Loucy (cell line): ENCODE measurements at regions not wholly inside any gene's neighbourhood (a gene's known extent, or its start where the extent isn't known, plus 50 kb on each side); places are given as distances from the start of the nearest gene placed in this dataset.

Experiments used
- H2AFZ ChIP-seq: fragments of 200-600 bp; sonication (generic); 2 replicates; pipeline ENCODE4 v1.6.0; 2016; ENCODE audit warnings: antibody characterized with exemption, mild to moderate bottlenecking, low read length, moderate library complexity
- H3F3A ChIP-seq: fragments of 200-600 bp; 2 replicates; pipeline ENCODE4 v1.6.0; 2016; ENCODE audit warnings: antibody characterized with exemption, low read depth, mild to moderate bottlenecking
- H3K27me3 ChIP-seq: fragments of 200-600 bp; sonication (generic); 2 replicates; pipeline ENCODE4 v1.6.1; 2014; ENCODE audit warnings: low read length, mild to moderate bottlenecking; ENCODE audit not compliant: insufficient read depth, poor library complexity, severe bottlenecking
- H3K36me3 ChIP-seq: fragments of 200-600 bp; sonication (generic); 2 replicates; pipeline ENCODE4 v1.6.1; 2016; ENCODE audit warnings: low read length; ENCODE audit not compliant: insufficient read depth
- H3K4me1 ChIP-seq: fragments of 200-600 bp; sonication (generic); 2 replicates; pipeline ENCODE4 v1.5.1; 2014; ENCODE audit warnings: low read length, mild to moderate bottlenecking; ENCODE audit not compliant: insufficient read depth, poor library complexity, severe bottlenecking
- H3K4me2 ChIP-seq: fragments of 200-600 bp; sonication (generic); 2 replicates; pipeline ENCODE4 v1.6.0; 2014; ENCODE audit warnings: antibody characterized with exemption, low read length, low read depth, mild to moderate bottlenecking; ENCODE audit not compliant: poor library complexity, severe bottlenecking
- H3K4me3 ChIP-seq: fragments of 200-600 bp; sonication (generic); 2 replicates; pipeline ENCODE4 v1.5.1; 2014; ENCODE audit warnings: low read length, mild to moderate bottlenecking, mixed read lengths; ENCODE audit not compliant: poor library complexity, severe bottlenecking
- H3K79me2 ChIP-seq: fragments of 200-600 bp; sonication (generic); 2 replicates; pipeline ENCODE4 v1.6.1; 2014; ENCODE audit warnings: low read length; ENCODE audit not compliant: insufficient read depth
- H3K9ac ChIP-seq: fragments of 200-600 bp; sonication (generic); 2 replicates; pipeline ENCODE4 v1.6.0; 2014; ENCODE audit warnings: mild to moderate bottlenecking, low read depth, low read length, moderate library complexity; ENCODE audit not compliant: poor library complexity, severe bottlenecking
- H3K9me2 ChIP-seq: fragments of 200-600 bp; sonication (generic); replicated peaks from 2 replicates; pipeline ENCODE4 v1.6.1; 2016; ENCODE audit warnings: low read depth, low read length, mixed read lengths
- H3K9me3 ChIP-seq: fragments of 200-600 bp; sonication (generic); 2 replicates; pipeline ENCODE4 v1.6.1; 2014; ENCODE audit warnings: mild to moderate bottlenecking, antibody characterized with exemption, low read length, low read depth; ENCODE audit not compliant: insufficient read depth
- H4K20me1 ChIP-seq: fragments of 200-600 bp; sonication (generic); 2 replicates; pipeline ENCODE4 v1.6.0; 2014; ENCODE audit warnings: antibody characterized with exemption, low read length, mild to moderate bottlenecking; ENCODE audit not compliant: insufficient read depth, poor library complexity, severe bottlenecking
- CTCF ChIP-seq: fragments of 200-600 bp; sonication (generic); conservative IDR thresholded peaks from 2 replicates; pipeline ENCODE4 v1.5.1; 2014; ENCODE audit warnings: mild to moderate bottlenecking, antibody characterized with exemption, low read length
- EZH2phosphoT487 ChIP-seq: fragments of 200-600 bp; IDR thresholded peaks from 2 replicates; pipeline ENCODE4 v1.6.1; 2018; ENCODE audit warnings: antibody characterized with exemption, mild to moderate bottlenecking, moderate library complexity, borderline replicate concordance

DNA sequence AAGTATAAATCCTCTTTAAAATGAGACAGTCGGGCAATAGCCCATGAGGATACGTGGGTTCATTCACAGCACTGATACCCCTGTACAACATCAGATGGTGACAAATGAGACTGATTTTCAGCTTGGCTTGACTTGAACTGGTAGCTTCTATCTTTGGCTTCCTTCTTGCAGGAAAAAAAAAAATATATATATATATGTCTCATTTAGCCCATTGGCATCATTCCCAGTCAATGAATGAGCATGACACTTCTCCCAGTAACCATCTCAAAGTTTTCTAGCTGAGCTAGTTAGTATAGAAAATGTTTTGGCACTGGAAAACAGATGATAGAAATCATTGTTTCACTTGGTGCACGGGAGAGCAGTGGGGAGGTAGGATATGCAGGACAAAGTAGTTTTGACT, 222.5 kb upstream of the TAS2R1 start:
- Histone ChIP-seq H3K4me3 (no peak overlapping the region), H3K27me3 (no peaks in the 10 kb centered on the region), H3K9me3 (no peaks in the 10 kb centered on the region; the same call in 1 of the 2 replicates), H3K79me2 (no peaks in the 10 kb centered on the region), H3F3A (no peaks in the 10 kb centered on the region), H3K4me2 (no peak overlapping the region), H3K9ac (no peak overlapping the region), H3K36me3 (no peaks in the 10 kb centered on the region), H2AFZ (no peak overlapping the region), H4K20me1 (no peaks in the 10 kb centered on the region), H3K9me2 (no peaks in the 10 kb centered on the region), H3K4me1 (no peaks in the 10 kb centered on the region)
- no peak for TF ChIP-seq EZH2phosphoT487
- TF ChIP-seq CTCF: no peak

GRCh38 chr5:9851458-9851857, 221.3 kb upstream of the TAS2R1 start:
- TF ChIP-seq EZH2phosphoT487 (no peak), CTCF (no peak)
- Histone ChIP-seq H3K9ac (no peak overlapping the region), H3K4me1 (no peaks in the 10 kb centered on the region), H3F3A (no peaks in the 10 kb centered on the region), H3K4me3 (no peak overlapping the region), H3K9me3 (no peaks in the 10 kb centered on the region; the same call in 1 of the 2 replicates), H2AFZ (no peak overlapping the region), H4K20me1 (no peaks in the 10 kb centered on the region), H3K36me3 (no peaks in the 10 kb centered on the region), H3K9me2 (no peaks in the 10 kb centered on the region), H3K27me3 (no peaks in the 10 kb centered on the region), H3K4me2 (no peak overlapping the region), H3K79me2 (no peaks in the 10 kb centered on the region)

GRCh38 chr5:9850456-9850855, 220.3 kb upstream of the TAS2R1 start:
- Histone ChIP-seq H3K9me3 (no peaks in the 10 kb centered on the region), H4K20me1 (no peaks in the 10 kb centered on the region), H3F3A (no peaks in the 10 kb centered on the region), H3K9me2 (no peaks in the 10 kb centered on the region), H3K36me3 (no peaks in the 10 kb centered on the region), H3K4me2 (no peak overlapping the region), H2AFZ (no peak overlapping the region), H3K79me2 (no peaks in the 10 kb centered on the region), H3K27me3 (no peaks in the 10 kb centered on the region), H3K9ac (no peak overlapping the region), H3K4me1 (no peaks in the 10 kb centered on the region), H3K4me3 (no peak overlapping the region)
- TF ChIP-seq CTCF: no peak
- TF ChIP-seq EZH2phosphoT487: no peak
